ENCODE measurements at regions not wholly inside any gene's neighbourhood (a gene's known extent, or its start where the extent isn't known, plus 50 kb on each side); places are given as distances from the start of the nearest gene placed in this dataset.

DNA sequence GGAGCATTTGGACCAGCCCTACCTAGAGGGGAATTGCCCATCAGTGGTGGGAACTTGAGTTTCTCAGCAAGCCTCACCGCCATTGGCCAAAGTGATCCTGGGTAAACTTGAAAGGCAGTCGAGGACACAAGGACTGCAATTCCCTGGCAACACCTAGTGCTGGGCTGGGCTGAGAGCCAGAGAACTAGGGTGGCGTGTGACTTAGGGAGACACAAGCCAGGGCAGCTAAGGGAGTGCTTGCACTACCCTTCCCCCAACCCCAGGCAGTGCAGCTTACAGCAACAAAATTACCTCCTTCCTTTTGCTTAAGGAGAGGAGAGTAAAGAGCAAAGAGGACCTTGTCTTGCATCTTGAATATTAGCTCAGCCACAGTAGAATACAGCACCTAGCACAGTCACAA, 176.9 kb upstream of the PRMT6 start:
- DNase-seq (ENCODE audit: low spot score): no peak

- DNase-seq (ENCODE audit: low spot score): no peak
Measured at GRCh38 chr1:106880226-106880625, 176.2 kb upstream of the PRMT6 start.

DNA sequence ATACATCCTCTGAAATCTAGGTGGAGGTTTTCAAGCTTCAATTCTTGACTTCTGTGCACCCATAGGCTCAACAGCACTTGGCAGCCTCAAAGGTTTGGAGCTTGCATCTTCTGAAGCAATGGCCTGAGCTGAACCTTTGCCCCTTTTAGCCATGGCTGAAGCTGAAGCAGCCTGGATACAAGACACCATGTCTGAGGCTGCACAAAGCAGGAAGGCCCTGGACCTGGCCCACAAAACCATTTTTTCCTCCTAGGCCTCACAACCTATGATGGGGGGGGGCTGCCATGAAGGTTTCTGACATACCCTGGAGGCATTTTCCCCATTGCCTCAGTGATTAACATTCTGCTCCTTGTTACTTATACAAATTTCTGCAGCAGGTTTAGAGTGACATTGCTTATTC, 173.3 kb upstream of the PRMT6 start:
- DNase-seq (ENCODE audit: low spot score): no peak

DNA sequence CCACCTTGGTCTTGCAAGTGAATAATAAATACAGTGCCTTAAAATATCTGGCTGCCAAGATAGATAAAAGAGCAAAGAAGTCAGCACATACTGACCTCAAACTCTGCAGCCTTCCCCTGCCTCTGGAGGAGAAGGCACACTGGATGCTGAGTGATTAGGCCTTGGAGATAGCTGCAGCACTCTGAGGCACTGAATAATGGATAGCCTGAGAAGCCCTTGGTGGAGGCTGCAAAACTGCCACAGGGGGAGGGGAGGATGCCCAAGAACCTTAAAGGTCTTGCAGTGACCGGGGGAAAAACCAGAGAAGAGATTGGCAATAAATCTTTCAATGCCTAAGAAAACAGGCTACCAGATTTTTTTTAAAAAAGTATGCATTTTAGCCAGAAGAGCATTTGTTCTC, 167.4 kb upstream of the PRMT6 start:
- peak; percentile 16 for DNase-seq (ENCODE audit: low spot score)

DNA sequence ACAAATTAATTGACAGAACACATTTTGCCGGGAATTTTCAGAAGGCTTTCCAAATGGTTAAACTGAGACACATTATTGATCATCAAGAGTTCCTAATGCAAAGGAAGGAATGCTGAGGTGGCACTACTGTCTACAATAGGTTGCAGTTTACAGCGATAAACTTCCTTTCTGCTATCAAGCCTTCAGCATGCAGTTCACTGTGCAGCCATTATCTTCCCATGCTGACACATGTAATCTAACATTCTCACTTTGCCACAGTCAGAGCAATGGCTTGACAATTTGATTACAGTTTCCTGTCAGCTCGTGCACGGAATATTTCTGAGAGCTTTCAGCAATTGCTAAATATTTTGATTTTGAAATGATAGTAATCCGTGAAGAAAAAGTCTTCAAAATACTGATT, 166.9 kb upstream of the PRMT6 start:
- DNase-seq (ENCODE audit: low spot score): no peak

- DNase-seq (ENCODE audit: low spot score): no peak
Measured at GRCh38 chr1:106897976-106898375, 158.5 kb upstream of the PRMT6 start.

DNA sequence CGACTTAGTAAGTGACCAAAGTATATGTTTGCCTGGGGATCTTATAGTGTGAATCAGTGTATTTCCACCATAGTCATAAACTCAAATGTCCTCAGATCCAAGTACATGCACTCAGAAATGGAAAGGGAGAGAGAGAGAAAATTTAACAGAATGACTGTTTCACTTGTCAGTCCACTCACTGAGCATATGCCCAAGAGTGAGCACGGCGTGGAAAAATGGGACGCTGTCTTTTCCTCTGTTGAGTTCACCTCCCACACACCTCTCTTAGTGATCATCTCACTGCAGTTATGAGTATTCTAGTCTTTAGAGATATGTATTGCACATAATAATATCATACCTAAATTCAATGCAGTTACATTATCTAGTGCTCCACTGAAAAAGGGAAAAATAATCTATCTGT, 156.8 kb upstream of the PRMT6 start:
- DNase-seq (ENCODE audit: low spot score): no peak

DNA sequence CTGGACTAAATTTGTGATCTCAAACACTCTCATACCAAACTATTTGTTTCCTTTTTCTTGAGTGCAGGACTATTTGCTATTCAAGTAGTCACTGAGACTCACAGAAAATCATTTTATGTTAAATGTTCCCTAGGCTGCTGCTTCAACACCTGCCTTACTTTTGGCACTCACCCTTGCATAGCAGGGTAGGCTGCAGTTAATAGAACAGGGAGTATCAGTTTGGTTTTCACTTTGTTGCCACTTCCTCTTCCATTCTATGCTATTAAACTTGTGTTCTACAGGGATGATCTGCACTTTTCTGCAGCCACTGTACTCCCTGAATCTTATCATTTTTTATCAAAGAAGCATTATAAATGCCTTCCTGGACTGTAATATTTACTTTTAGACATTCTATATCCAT, 148.7 kb upstream of the PRMT6 start:
- no peak for DNase-seq (ENCODE audit: low spot score)

GRCh38 chr1:106908689-106909088, 147.8 kb upstream of the PRMT6 start:
- no peak for DNase-seq (ENCODE audit: low spot score)

DNA sequence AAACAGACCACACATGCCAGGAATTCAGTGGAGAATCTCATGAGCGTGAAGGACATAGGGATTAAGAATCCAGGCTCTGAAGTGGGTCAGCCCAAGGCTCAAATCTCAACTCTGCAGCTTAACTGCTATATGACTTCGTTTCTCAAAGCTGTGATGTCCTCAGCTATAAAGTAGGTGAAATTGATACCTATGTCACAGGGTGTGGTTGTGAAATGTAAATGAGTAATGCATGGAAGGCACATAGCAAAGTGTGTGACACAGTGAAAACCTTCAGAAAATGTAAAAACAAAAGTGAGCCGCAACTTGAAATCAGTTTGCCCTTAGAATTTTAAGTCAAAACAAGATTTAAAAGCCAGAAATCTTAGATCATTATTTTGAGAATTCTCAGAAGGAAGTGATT, 145.7 kb upstream of the PRMT6 start:
- no peak for DNase-seq (ENCODE audit: low spot score)

DNA sequence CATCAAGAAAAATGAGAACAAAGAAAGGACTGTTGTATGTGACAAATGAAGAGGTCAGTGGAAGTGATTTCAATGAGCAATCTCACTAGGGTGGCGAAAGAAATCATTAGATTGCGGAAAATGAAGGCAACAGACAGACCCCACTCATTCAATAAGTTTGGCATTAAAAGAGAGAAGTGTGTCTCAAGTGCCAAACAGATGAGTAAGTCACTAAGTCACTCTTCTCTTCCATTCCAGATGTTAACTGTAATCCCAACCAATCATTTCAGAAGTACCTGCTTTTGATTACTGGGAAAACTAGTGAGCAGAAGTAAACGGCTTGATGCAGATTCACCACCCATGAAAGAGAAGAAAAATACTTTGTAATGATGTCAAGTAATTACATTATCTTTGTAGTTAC, 144.3 kb upstream of the PRMT6 start:
- DNase-seq (ENCODE audit: low spot score): no peak

GRCh38 chr1:106921186-106921585, 135.3 kb upstream of the PRMT6 start:
- DNase-seq (ENCODE audit: low spot score): no peak

GRCh38 chr1:106924360-106924759, 132.1 kb upstream of the PRMT6 start:
- DNase-seq (ENCODE audit: low spot score): peak; percentile 15

- DNase-seq (ENCODE audit: low spot score): no peak
Measured at GRCh38 chr1:106925750-106926149, 130.7 kb upstream of the PRMT6 start.

GRCh38 chr1:106926803-106927582, 129.5 kb upstream of the PRMT6 start:
- no peak for DNase-seq (ENCODE audit: low spot score)

DNA sequence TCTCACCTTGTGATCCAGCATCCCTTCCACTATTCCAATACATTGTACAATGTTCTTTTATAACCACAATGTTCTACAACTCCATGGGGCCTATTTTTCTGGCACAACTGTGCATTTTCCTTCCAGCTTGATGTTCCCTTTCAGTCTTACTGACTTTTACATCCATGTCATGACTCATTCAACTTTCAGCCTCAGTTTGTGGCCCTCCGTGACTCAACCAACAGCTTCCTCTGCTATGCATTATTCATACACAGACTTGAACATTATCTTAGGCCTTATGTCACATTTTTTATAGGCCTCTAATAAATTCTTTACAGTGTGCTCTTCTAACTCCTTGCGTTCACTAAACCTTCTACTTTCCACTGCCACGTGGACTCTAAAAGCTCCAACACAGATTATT, 119.4 kb upstream of the PRMT6 start:
- no peak for DNase-seq (ENCODE audit: low spot score)

GRCh38 chr1:106944721-106945120, 111.8 kb upstream of the PRMT6 start:
- peak; percentile 33 for DNase-seq (ENCODE audit: low spot score)

DNA sequence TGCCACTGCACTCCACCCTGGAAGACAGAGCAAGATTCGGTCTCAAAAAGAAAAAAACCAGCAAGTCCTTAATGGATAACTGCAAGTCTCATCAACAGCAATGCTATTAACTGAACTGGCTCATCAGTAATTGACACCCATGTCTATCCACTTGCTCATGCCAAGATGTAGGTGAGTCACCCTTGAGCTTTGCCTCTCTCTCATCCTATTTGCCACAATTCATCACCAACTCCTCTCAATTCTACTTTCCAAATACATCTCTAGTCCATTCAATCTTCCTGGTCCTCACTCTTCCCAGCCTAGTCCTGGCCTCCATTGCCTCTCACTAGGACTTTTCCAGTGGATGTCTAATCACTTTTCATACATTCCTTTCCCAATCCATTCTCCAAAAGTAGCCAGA, 103.7 kb upstream of the PRMT6 start:
- no peak for DNase-seq (ENCODE audit: low spot score)

DNA sequence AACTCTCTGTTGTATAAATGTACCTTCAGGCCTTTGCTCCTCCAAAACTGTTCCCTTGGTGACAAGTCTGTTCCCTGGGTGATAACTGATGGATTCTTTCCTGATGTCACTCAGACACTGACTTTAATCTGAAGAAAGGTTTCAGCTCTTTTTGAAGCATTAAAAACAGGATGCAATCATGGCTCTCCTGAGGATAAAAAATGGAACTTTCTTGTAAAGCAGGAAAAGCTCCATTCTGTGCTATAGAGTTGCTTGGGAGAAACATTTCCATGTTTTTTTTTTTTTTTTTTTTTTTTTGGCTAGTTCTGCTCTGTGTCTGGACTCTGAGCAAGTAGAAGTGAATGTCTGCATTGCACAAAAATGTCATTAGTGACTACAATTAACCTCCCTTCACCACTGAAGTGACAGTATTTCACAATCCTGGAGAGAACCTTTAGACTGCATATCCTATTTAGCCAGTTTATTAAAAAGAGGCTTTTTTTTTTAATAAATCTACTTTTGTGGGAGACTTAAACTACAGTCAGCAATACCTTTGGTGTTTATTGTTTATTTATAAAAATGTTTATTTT, 101.7 kb upstream of the PRMT6 start:
- DNase-seq (ENCODE audit: low spot score): no peak

GRCh38 chr1:106956721-106957120, 99.8 kb upstream of the PRMT6 start:
- DNase-seq (ENCODE audit: low spot score): no peak

- no peak for DNase-seq (ENCODE audit: low spot score)
Measured at GRCh38 chr1:106957795-106958194, 98.7 kb upstream of the PRMT6 start.

- no peak for DNase-seq (ENCODE audit: low spot score)
Measured at GRCh38 chr1:106960412-106960811, 96.1 kb upstream of the PRMT6 start.

DNA sequence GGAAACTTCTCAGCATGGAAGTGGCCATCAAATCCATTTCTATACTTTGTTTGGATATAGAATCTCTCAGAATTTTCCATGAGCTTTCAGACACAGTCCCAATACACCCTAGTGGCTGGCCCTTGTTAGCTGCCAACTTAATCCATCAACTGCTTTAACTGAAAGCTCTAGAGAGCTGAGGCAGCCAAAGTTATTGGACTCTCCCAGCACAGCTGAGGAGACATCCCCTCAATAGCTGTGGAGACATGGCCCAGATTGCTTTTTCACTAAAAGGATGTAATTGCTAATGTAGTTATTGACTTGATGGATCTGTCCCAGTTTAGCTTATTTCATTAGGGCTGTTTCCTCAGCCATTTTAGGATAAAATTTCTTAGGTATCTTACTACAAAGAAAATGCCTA, 94.8 kb upstream of the PRMT6 start:
- DNase-seq (ENCODE audit: low spot score): no peak

- no peak for DNase-seq (ENCODE audit: low spot score)
Measured at GRCh38 chr1:106962591-106962990, 93.9 kb upstream of the PRMT6 start.
